Cardiac muscle cell (in vitro differentiated cells and primary cell): ENCODE measurements at regions not wholly inside any gene's neighbourhood (a gene's known extent, or its start where the extent isn't known, plus 50 kb on each side); places are given as distances from the start of the nearest gene placed in this dataset.

ENCODE experiments used
- DNase-seq, 2 donors: peaks; one replicate each; pipeline versions ENCODE4 v3.0.0 to v3.0.0-alpha.2; 2010 to 2017; ENCODE audit warnings: low read depth in 1 of 2, low spot score in 1 of 2
- H3K27ac ChIP-seq: fragments of 200-600 bp; sonication (generic); 2 replicates; pipeline ENCODE4 v1.5.1; 2016
- H3K27me3 ChIP-seq: fragments of 200-600 bp; sonication (generic); 2 replicates; pipeline ENCODE4 v1.6.0; 2016; ENCODE audit warnings: control low read depth
- H3K36me3 ChIP-seq: fragments of 200-600 bp; sonication (generic); 2 replicates; pipeline ENCODE4 v1.5.1; 2016; ENCODE audit warnings: control low read depth
- H3K4me1 ChIP-seq: fragments of 200-600 bp; sonication (generic); 2 replicates; pipeline ENCODE4 v1.8.1; 2017; ENCODE audit warnings: low read depth, mild to moderate bottlenecking, mixed run types
- H3K4me3 ChIP-seq: fragments of 200-600 bp; sonication (generic); 2 replicates; pipeline ENCODE4 v1.5.1; 2016; ENCODE audit warnings: mild to moderate bottlenecking
- H3K9me3 ChIP-seq: fragments of 200-600 bp; sonication (generic); 2 replicates; pipeline ENCODE4 v1.5.1; 2017; ENCODE audit warnings: low read depth, mild to moderate bottlenecking, control low read depth
- CTCF ChIP-seq: IDR thresholded peaks from 2 replicates; pipeline ENCODE4 v1.5.1; 2012; ENCODE audit warnings: low read depth, mild to moderate bottlenecking, low read length

GRCh38 chr14:71682337-71682736, 249.9 kb upstream of the RGS6 start:
- no peak overlapping the region for H3K4me3 ChIP-seq
- no peaks in the 10 kb centered on the region for H3K27me3 ChIP-seq
- H3K36me3 ChIP-seq, result no peaks in the 10 kb centered on the region
- DNase-seq, result no peak
- H3K27ac ChIP-seq, result no peak overlapping the region
- no peaks in the 10 kb centered on the region for H3K9me3 ChIP-seq
- TF ChIP-seq CTCF, result no peak
- H3K4me1 ChIP-seq, result no peaks in the 10 kb centered on the region

GRCh38 chr14:71684323-71684722, 247.9 kb upstream of the RGS6 start:
- TF ChIP-seq CTCF, result no peak

GRCh38 chr14:71686677-71687076, 245.6 kb upstream of the RGS6 start:
- Histone ChIP-seq H3K4me3 (no peak overlapping the region), H3K9me3 (no peaks in the 10 kb centered on the region), H3K4me1 (no peaks in the 10 kb centered on the region), H3K36me3 (no peaks in the 10 kb centered on the region), H3K27ac (no peak overlapping the region), H3K27me3 (no peaks in the 10 kb centered on the region)
- peak in 1 of 2 donors; percentile 83 for DNase-seq
- TF ChIP-seq CTCF, result no peak

More at GRCh38 chr14:71684323-71684722, 247.9 kb upstream of the RGS6 start:
- DNase-seq, result no peak
- H3K4me3 ChIP-seq, result no peak overlapping the region
- no peaks in the 10 kb centered on the region for H3K36me3 ChIP-seq
- no peaks in the 10 kb centered on the region for H3K27me3 ChIP-seq
- H3K4me1 ChIP-seq, result no peaks in the 10 kb centered on the region
- no peak overlapping the region for H3K27ac ChIP-seq
- H3K9me3 ChIP-seq, result no peaks in the 10 kb centered on the region

GRCh38 chr14:71687166-71687831, 244.9 kb upstream of the RGS6 start:
- Histone ChIP-seq H3K36me3 (no peaks in the 10 kb centered on the region), H3K27ac (no peak overlapping the region), H3K4me3 (no peak overlapping the region), H3K9me3 (no peaks in the 10 kb centered on the region), H3K4me1 (no peaks in the 10 kb centered on the region), H3K27me3 (no peaks in the 10 kb centered on the region)
- DNase-seq, result peak in 1 of 2 donors; percentile 65
- TF ChIP-seq CTCF, result no peak

GRCh38 chr14:71688576-71688975, 243.7 kb upstream of the RGS6 start:
- no peaks in the 10 kb centered on the region for H3K9me3 ChIP-seq
- H3K4me3 ChIP-seq, result no peak overlapping the region
- TF ChIP-seq CTCF, result no peak
- no peaks in the 10 kb centered on the region for H3K36me3 ChIP-seq
- no peaks in the 10 kb centered on the region for H3K27me3 ChIP-seq
- H3K27ac ChIP-seq, result no peak overlapping the region
- DNase-seq, result peak in 1 of 2 donors; percentile 59
- no peaks in the 10 kb centered on the region for H3K4me1 ChIP-seq
